GM21528 (cell line): ENCODE measurements at regions not wholly inside any gene's neighbourhood (a gene's known extent, or its start where the extent isn't known, plus 50 kb on each side); places are given as distances from the start of the nearest gene placed in this dataset.

Source experiments
- ATAC-seq: cut with Tn5 transposase; IDR thresholded peaks from one replicate; pipeline ENCODE4 v1.9.1; 2021; ENCODE audit warnings: mild to moderate bottlenecking, moderate library complexity; ENCODE audit not compliant: unreplicated experiment, low FRiP score

DNA sequence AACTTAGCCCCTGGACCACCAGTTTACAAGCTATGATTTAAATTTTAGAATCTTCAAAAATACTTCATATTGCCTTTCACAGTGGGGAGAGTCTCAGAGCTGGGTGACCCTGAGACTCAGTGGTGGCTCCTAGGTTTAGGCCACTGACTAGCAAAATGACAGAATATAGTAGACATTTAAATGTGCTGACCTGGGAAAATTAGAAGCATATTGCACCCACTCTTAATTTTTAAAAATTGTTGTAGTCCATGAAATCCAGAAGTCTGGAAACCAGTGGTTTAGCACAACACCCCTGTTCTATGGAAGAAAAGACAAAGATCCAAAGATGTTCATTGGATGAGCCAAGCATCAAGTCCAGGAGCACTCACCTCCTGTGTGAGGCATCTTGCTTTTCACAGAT lies 75.0 kb upstream of the PAPPA start:
- ATAC-seq: no peak

GRCh38 chr9:116080561-116080960 lies 73.0 kb upstream of the PAPPA start:
- no peak for ATAC-seq

DNA sequence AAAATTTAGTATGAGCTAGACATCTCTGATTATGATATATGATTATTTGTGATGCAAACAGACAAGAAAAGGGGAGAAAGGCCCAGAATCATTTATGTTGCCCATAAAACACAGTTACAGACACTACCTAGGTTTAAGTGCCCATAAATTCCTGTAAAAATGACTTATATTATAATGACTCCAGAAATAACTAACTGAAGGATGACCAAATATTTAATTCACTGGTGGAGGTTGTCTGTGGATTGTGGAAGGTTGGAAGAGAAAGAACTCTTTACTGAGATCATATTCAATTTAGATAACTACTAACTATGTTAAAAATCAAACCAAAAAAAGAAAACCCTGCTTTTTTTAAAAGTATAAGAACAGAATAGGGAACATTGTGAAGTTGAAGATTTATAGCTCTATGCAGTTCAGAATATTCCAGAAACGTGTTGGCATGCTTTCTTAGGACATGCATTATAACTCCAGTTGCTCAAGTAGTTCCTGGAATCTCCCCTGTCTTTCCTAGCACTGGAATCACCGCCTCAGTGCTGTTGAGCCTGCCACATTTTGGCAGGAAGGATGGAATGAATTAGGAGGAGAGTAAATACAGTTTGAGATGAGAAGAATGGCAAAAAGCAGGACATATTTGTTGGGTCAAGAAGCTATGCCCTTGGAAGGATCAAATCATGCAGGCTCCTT lies 72.0 kb upstream of the PAPPA start:
- no peak for ATAC-seq

- ATAC-seq: no peak
Observed at GRCh38 chr9:116083837-116084236, 69.8 kb upstream of the PAPPA start.

DNA sequence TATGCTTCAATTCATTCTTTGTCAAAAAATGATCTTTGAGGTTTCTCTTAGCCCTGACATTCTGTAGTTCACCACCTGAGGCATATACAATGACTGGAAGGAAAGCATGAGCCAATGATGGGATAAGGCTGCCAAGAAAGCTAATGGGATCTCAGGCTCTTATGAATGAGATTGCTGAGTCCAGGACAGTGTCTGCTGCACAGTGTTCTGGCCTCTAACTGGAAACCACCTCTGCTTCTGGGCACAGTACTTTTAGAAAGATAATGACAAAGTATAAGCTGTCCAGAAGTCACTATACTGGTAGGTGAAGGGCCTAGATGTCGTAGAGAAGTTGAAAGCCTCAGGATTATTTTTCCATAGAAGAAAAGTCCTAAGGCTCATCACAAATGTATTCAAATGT lies 69.1 kb upstream of the PAPPA start:
- ATAC-seq: no peak

DNA sequence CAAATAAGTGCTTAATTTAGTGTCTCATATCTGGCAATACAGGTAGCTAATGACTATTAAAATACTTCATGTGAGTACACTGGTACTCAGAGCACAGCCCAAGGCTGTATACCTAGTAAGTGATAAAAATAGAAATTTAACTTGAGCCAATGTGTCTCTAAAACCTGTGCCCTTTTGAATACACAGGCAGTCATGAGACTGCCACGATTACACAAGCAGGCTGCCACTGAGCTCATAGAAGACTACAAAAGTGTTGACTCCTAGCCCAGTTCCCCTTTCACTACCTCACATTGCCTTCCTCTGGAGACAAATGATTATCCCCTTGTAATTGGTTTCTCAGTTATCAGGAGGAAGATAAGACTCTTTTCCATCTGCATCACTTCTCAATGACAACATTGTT lies 66.3 kb upstream of the PAPPA start:
- ATAC-seq: no peak

GRCh38 chr9:116087751-116088194 lies 65.8 kb upstream of the PAPPA start:
- no peak for ATAC-seq

DNA sequence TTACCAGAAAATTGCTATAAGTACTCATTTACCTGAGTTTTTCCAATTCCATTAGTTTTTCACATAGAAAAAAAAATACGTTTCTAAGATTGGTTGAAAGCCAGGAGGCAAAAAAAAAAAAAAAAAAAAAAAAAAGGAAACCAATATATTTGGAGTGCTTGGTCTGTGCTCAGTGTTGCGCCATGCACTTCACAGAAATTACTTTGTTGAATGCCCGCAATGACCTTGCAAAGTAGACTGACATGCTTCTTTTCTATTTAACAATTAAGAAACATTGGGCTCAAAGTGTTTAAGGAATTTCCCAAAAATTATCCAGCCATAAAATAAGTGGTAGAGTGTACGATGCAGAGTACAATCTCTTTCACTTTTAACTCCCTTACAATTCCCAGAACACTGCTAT lies 65.2 kb upstream of the PAPPA start:
- no peak for ATAC-seq

- no peak for ATAC-seq
Observed at GRCh38 chr9:116090030-116090770, 63.4 kb upstream of the PAPPA start.

- ATAC-seq: no peak
Observed at GRCh38 chr9:116094846-116095245, 58.7 kb upstream of the PAPPA start.

DNA sequence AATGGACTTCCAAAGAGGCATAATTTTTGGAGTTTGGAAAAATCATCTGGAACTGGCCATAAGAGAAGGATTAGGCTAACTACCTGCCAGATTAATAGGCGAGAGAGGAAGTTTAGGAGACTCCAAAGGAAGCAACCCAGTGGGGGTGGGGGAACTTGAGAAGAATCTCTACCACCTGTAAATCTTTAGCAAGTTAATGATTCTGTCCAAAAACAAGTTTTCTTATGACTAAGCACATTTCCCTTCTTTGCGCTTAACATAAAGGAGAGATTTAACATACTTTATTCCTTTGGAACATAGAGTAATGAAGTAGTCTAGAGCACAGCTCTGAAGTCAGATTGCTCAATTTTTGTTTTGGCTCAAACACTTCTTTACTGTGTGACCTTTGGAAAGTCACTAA lies 58.2 kb upstream of the PAPPA start:
- ATAC-seq: no peak

GRCh38 chr9:116096046-116096445 lies 57.5 kb upstream of the PAPPA start:
- no peak for ATAC-seq

- ATAC-seq: no peak
Observed at GRCh38 chr9:116096853-116097252, 56.7 kb upstream of the PAPPA start.

DNA sequence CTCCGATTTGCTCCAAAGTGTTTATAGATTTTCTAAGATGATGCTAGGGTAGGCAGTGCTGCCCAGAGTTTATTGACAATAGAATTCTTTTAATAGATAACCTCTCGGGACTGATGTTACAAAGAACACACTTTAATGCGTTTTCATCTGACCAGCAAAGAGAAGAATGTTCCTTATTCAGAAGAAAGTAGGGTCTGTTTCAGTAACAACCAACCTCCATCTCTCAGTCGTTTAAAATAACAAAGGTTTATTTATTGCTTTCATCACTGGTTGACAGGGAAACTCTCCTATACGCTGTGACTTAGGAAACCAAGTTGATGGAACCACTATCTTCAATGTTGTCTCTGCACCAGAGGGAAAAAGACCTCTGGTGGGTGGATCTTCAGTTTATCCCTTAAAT lies 55.1 kb upstream of the PAPPA start:
- no peak for ATAC-seq

DNA sequence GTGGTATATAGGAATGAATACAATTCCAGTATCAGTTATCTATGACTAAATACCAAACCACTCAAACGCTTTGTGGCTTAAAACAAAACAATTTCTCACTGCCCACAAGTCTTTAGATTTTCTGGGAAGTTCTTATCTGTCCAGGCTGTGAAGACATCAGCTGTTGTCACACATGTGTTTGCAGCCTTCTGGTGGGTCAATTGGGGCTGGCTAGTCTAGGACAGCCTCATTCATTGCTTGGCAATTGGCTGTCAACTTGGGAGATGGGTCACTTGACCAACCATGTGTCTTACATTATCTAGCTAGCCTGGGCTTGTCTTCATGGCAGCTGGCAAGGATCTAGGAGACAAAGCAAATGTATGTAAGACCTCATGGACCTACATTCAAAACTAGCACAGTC lies 53.8 kb upstream of the PAPPA start:
- ATAC-seq: no peak

DNA sequence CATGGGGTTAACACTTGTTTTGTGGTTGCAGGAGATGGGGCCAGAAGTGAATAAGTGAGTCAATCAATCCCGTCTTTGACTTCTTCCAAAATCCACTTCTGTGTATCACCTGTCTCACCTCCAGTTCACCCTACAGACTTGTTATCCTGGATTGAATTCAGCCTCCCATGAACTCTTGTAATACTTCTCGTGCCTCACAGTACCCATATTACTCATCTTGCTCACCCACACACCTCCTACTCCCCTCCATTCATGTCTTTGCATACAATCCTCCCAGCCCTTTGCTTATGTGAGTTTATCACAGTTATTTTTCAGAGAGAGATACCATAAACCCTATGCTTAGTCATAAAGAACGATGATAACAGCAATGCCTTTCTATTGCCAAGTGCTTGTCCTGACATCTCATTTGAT lies 52.9 kb upstream of the PAPPA start:
- ATAC-seq: no peak

GRCh38 chr9:116101516-116101915 lies 52.1 kb upstream of the PAPPA start:
- no peak for ATAC-seq

DNA sequence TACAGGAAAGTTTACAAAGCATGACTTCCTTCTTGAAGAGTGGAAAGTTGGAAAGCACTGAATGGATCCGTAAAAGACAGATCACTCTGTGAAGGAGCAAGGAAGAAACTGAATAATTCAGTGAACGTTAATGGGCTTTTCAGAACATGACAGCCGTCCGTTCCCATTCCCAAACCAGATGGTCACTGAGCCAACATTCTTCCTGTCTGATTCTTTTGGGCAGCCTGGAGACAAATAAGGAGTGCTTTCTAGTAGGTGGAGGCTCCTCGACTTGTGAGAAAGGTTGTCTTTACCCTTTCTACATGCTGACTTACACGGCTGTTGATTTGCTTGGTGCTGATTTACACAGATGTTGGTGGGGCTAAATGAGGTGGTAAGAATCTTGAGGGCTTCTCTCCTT lies 51.0 kb upstream of the PAPPA start:
- no peak for ATAC-seq
